GM12873 (cell line): ENCODE measurements at regions not wholly inside any gene's neighbourhood (a gene's known extent, or its start where the extent isn't known, plus 50 kb on each side); places are given as distances from the start of the nearest gene placed in this dataset.
A peak's percentile ranks its signal among the peaks of the same experiment; 100 is the strongest.

Experiments
- TF ChIP-seq, protein P1 (sequence below): IDR thresholded peaks from 2 replicates; pipeline ENCODE4 v1.5.1; 2012; ENCODE audit warnings: low read depth, mild to moderate bottlenecking, moderate library complexity, low read length, control low read depth; ENCODE audit not compliant: insufficient read depth; ENCODE audit errors: missing control alignments

DNA sequence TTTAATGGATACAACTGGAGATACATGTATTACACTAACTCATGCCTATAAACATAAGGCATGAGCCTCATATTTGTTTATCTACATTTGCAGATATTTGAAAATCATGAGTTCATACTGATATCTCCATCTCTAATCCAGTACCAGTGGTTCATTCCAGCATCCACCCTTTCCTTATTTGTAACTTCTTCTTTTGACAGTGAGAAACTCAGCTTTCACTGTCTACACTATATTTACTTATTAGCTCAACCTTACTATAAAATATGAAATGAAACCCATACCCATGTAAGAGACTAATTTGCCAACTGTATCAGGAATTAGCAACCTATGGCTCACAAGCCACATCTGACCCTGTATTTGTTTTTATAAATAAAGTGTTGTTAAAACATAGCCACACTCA is 161.9 kb upstream of the GPRIN3 start:
- TF ChIP-seq, protein P1, sequence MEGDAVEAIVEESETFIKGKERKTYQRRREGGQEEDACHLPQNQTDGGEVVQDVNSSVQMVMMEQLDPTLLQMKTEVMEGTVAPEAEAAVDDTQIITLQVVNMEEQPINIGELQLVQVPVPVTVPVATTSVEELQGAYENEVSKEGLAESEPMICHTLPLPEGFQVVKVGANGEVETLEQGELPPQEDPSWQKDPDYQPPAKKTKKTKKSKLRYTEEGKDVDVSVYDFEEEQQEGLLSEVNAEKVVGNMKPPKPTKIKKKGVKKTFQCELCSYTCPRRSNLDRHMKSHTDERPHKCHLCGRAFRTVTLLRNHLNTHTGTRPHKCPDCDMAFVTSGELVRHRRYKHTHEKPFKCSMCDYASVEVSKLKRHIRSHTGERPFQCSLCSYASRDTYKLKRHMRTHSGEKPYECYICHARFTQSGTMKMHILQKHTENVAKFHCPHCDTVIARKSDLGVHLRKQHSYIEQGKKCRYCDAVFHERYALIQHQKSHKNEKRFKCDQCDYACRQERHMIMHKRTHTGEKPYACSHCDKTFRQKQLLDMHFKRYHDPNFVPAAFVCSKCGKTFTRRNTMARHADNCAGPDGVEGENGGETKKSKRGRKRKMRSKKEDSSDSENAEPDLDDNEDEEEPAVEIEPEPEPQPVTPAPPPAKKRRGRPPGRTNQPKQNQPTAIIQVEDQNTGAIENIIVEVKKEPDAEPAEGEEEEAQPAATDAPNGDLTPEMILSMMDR: no peak

DNA sequence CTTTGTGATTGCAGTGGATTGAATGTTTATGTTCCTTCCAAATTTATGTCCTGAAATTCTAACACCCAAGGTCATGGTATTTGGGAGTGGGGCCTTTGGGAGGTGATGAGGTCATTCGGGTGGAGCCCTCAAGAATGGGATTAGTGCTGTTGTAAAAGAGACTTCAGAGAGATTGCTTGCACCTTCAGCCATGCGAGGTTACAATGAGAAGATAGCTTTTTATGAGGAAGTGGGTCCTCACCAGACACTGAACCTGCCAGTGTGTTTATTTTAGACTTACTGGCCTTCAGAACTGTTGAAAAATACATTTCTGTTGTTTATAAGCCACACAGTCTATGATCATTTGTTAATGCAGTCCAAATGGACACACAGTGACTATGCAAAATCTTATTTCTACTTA is 161.0 kb upstream of the GPRIN3 start:
- TF ChIP-seq, protein P1: no peak

DNA sequence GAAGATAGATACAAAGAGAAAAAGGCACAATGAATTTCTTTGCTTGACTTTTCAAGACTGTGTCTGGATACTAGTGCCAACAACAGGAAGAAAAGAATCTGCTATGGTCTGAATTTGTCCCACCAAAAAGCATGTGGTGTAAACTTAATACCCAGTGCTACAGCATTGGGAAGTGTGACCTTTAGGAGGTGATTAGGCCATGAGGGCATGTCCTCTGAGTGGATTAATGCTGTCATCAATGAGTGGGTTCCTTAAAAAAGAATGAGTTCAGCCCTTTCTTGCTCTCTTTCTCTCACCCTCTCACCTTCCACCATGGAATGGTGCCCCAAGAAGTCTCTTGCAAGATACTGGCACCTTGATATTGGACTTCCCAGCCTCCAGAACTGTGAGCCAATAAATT is 155.7 kb upstream of the GPRIN3 start:
- TF ChIP-seq, protein P1: no peak

DNA sequence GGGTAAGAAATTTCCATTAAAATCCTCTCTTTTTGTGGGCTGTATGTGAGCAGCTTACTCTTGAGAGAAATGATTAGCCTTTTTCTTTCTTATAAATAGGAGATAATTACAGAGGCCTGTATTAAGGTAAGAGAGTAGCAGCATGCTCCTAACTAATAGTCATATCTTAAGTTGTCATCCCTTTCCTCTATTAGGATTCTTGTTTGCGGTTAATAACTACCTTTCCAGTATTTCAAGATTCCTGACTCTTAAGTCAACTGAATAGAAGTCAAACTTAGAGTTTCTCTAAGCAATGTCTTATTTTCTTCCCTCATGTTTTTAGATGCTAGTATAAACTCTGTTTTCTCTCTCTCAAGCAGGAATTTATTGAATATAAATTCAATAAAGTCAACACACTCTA is 139.9 kb upstream of the GPRIN3 start:
- TF ChIP-seq, protein P1: no peak

DNA sequence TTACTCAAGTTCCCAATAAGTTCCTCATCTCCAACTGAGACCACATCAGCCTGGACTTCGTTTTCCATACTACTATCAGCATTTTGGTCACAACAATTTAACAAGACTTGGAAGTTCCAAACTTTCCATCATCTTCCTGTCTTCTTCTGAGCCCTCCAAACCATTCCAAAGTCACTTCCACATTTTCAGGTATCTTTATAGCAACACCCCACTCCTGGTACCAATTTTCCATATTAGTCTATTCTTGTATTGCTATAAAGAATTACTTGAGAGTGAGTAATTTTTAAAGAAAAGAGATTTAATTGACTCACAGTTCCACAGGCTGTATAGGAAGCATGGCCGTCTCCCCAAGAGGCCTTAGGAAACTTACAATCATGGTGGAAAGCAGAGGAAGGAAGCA is 138.6 kb upstream of the GPRIN3 start:
- TF ChIP-seq, protein P1: no peak

DNA sequence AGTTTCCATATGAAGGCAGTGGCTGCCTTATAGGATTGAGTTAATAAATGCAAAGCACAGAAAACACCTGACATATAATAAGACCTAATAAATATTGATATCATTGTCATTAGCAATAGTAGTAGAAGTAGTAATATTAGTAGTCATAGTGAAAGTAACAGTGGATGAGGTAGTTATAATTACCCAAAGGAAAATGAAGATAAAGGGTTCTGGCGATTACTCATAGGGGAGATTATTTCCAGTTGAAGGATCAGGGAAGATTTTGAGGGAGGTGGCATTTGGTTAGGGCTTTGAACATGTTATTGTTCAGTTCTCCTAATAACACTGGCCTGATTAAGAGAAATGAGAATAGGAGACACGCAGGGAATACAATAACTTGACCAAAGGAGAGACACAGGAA is 131.9 kb upstream of the GPRIN3 start:
- TF ChIP-seq, protein P1: no peak

DNA sequence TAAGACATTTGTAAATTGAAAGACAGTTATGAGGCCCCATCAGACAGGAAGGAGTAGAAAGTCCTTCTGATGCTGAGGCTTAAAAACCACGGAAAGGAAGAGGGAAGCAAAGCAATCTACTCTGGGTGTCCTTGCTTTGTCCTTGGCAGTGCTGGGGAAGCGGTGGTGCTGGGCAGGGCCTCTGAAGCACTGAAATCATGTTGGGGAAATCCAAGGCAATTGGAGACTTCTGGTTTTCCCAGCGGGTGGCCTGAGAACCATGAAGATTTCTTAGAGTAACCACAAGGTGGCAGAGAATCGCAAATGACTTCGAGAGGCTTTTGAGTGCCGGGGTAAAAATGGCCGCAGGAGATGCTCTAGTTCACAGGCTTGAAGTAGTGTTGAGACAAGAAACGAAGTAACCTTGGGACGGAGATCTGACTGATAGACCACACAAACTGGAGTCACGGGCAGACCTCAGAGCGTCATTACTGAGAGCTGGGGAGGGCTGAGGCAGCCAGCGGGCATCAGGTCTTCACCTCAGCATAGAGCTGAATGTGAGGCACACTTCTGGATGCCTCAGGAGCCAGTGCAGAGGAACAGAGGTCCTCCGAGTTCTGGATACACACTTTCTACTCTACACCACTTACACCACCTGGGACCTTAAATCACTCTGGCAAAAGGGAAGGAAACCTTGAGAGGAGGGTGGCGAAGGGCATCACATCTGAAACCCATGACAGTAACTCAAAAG is 130.7 kb upstream of the GPRIN3 start:
- TF ChIP-seq, protein P1: peak; percentile 61
